Esophagus squamous epithelium (tissue), 5 donors: ENCODE measurements at regions not wholly inside any gene's neighbourhood (a gene's known extent, or its start where the extent isn't known, plus 50 kb on each side); places are given as distances from the start of the nearest gene placed in this dataset.

Experiments used
- DNase-seq: peaks from one replicate; lab custom pipeline; 2025; lab: John Stamatoyannopoulos, UW
- H3K27ac ChIP-seq, 4 donors: fragments of 200-600 bp; sonication (generic); one replicate each; pipeline ENCODE4 v1.5.1; 2016 to 2019; ENCODE audit warnings: mild to moderate bottlenecking in 1 of 4
- H3K27me3 ChIP-seq, 4 donors: fragments of 200-600 bp; sonication (generic); 1 replicate in 3 of 4; 2 replicates in 1 of 4; pipeline versions ENCODE4 v1.5.1 to v1.6.0; 2017 to 2021; ENCODE audit warnings: antibody characterized with exemption in 1 of 4
- H3K36me3 ChIP-seq, 3 donors: fragments of 200-600 bp; sonication (generic); one replicate each; pipeline ENCODE4 v1.5.1; 2016 to 2019
- H3K4me1 ChIP-seq, 3 donors: fragments of 200-600 bp; sonication (generic); one replicate each; pipeline ENCODE4 v1.5.1; 2017 to 2019
- H3K4me3 ChIP-seq, 4 donors: fragments of 200-600 bp; sonication (generic); 1 replicate in 3 of 4; 2 replicates in 1 of 4; pipeline ENCODE4 v1.5.1; 2016 to 2019; ENCODE audit warnings: mild to moderate bottlenecking in 2 of 4, moderate library complexity in 1 of 4
- H3K9me3 ChIP-seq, 3 donors: fragments of 200-600 bp; sonication (generic); one replicate each; pipeline ENCODE4 v1.5.1; 2016 to 2019
- CTCF ChIP-seq, 6 experiments: fragments of 450-650 bp in 4 of 6; fragments of 200-600 bp in 2 of 6; sonication (generic) in 2 of 6; IDR thresholded peaks; one replicate each; pipeline ENCODE4 v1.5.1; 2016 to 2019; ENCODE audit warnings: antibody characterized with exemption in 6 of 6, mild to moderate bottlenecking in 4 of 6, moderate library complexity in 4 of 6
- POLR2A ChIP-seq, 4 donors: fragments of 450-650 bp; IDR thresholded peaks; one replicate each; pipeline ENCODE4 v1.6.1; 2017; ENCODE audit warnings: antibody characterized with exemption in 4 of 4, mild to moderate bottlenecking in 4 of 4, moderate library complexity in 3 of 4
- WGBS, 2 donors: methylation state at CpG; one replicate each; pipeline ENCODE4 v1.1.5; 2018; 5-methylcytosine and 5-hydroxymethylcytosine counted together
- intact Hi-C: fragments of 100-400 bp; cut with DNase I; formaldehyde crosslinking; loops from one replicate; pipeline ENCODE4 v1.15.0; 2022
- donor health status: DM: yes; HTN: yes; CAD: no.

DNA sequence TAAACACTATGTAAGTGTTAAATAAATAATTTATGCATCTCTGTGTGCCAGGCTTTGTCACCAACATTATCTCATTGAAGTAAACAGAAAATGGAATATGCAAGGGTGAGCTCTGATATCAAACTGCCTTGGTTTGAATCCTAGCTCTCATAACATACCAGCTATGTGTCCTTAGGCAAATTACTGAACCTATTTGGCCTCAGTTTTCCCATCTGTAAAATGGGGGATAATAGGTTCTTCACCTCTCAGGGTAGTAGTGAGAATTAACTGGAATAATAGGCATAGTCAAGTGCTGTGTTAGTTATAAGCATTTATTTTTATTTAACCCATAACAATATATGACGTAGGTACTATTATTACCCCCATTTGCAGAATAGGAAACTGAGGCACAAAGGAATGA is 190.8 kb upstream of the SRRM4 start:
- H3K4me3 ChIP-seq = no peak overlapping the region
- no peak for DNase-seq
- peaks cover 0 to 4% (median 0%) of the 10 kb centered on the region in 3 donors for H3K9me3 ChIP-seq
- no peaks in the 10 kb centered on the region for H3K36me3 ChIP-seq
- TF ChIP-seq POLR2A (IDR thresholded peaks at IDR 0.05) (no peak), CTCF (IDR thresholded peaks at IDR 0.05) (no peak)
- H3K4me1 ChIP-seq = no peaks in the 10 kb centered on the region
- 83 to 87% methylated on average over 1 of the region's 1 CpG for WGBS, 2 donors
- no peak overlapping the region for H3K27ac ChIP-seq
- intact Hi-C loops = no loop called here
- H3K27me3 ChIP-seq = no peaks in the 10 kb centered on the region

- Histone ChIP-seq H3K9me3 (peaks cover 0 to 4% (median 0%) of the 10 kb centered on the region in 3 donors), H3K27me3 (no peaks in the 10 kb centered on the region), H3K36me3 (no peaks in the 10 kb centered on the region), H3K4me3 (no peak overlapping the region), H3K4me1 (no peaks in the 10 kb centered on the region), H3K27ac (no peak overlapping the region)
- WGBS, 2 donors = 19 to 23% methylated on average over 5 to 6 of the region's 6 CpGs
- intact Hi-C loops = no loop called here
- TF ChIP-seq POLR2A (IDR thresholded peaks at IDR 0.05) (no peak), CTCF (IDR thresholded peaks at IDR 0.05) (no peak)
- no peak for DNase-seq
Measured at GRCh38 chr12:118813778-118814357, 167.5 kb upstream of the SRRM4 start.

DNA sequence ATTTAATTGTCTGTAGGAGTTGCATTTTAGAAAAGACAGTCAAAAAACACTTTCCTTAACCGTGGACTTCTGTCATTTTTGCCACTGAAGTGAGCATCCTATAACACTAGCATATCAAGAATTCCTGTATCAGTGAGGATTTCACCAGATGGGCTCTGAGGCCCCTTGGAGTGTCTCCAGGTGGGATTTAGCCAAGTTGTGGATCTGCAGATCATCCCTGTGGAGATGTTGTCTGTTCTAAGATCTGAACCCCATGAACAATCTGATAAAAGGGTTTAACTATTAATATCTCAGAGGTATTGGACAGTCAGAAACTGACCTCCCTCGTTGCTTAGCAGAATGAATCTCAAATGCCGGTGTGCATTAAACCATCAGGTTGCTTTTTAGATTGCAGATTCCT is 165.0 kb upstream of the SRRM4 start:
- TF ChIP-seq CTCF (IDR thresholded peaks at IDR 0.05) (no peak), POLR2A (IDR thresholded peaks at IDR 0.05) (no peak)
- Histone ChIP-seq H3K4me3 (no peak overlapping the region), H3K9me3 (peaks cover 0 to 4% (median 0%) of the 10 kb centered on the region in 3 donors), H3K27ac (no peak overlapping the region), H3K36me3 (no peaks in the 10 kb centered on the region), H3K27me3 (no peaks in the 10 kb centered on the region), H3K4me1 (no peaks in the 10 kb centered on the region)
- WGBS, 2 donors = 49 to 54% methylated on average over 3 of the region's 3 CpGs
- no peak for DNase-seq
- intact Hi-C loops = no loop called here

DNA sequence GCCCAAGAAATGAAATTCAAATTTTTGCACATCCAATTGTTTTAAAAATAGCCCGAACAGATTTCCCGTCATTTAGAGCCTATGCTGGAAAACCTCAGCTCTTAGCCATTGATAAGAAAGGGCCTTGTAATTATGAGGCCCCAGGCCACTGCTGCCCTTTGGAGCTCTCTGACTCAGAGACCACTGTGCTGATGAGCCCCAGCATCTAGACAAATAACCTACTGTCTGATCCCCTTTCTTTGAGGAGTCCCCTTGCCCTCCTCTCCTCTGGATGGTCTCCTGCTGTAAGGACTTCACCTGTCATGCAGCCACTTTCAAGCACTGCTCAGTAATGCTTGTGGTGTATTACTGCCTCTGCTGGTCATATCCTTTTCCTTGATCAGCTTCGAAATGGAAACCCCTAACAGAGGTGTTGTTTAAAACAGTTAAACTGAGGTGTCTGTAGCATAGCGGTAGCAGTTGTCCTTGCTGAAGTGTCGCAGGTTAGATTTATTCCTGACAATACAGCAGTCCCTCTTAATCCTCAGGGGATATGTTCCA is 159.9 kb upstream of the SRRM4 start:
- H3K27me3 ChIP-seq = no peaks in the 10 kb centered on the region
- WGBS, 2 donors = 72 to 73% methylated on average over 5 of the region's 5 CpGs
- no peaks in the 10 kb centered on the region for H3K4me1 ChIP-seq
- DNase-seq = no peak
- H3K4me3 ChIP-seq = no peak overlapping the region
- intact Hi-C loops = no loop called here
- no peak for TF ChIP-seq POLR2A (IDR thresholded peaks at IDR 0.05)
- no peak for TF ChIP-seq CTCF (IDR thresholded peaks at IDR 0.05)
- H3K9me3 ChIP-seq = peaks cover 0 to 5% (median 0%) of the 10 kb centered on the region in 3 donors
- H3K36me3 ChIP-seq = no peaks in the 10 kb centered on the region
- no peak overlapping the region for H3K27ac ChIP-seq

DNA sequence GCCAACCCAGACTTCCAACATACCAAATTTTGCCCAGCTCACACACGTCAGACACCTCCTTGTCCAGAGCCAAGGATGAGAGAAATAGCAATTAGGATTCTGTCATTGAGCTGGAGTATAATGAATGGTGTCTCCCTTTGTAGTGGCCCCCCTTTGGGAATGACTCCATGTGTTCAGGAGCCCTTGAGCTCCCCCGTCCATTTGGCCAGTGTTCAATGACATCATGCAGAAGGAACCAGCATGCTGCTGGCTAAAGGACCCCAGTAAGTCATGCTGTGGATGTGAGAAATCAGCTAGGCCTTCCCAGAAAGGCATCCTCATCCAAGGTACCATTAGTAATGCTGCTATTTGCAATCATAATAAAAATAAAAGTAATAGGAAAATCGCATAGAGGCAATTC is 158.8 kb upstream of the SRRM4 start:
- 62 to 74% methylated on average over 3 of the region's 3 CpGs for WGBS, 2 donors
- no peak for TF ChIP-seq POLR2A (IDR thresholded peaks at IDR 0.05)
- TF ChIP-seq CTCF (IDR thresholded peaks at IDR 0.05) = no peak
- DNase-seq = no peak
- H3K4me3 ChIP-seq = no peak overlapping the region
- no peaks in the 10 kb centered on the region for H3K27me3 ChIP-seq
- intact Hi-C loops = no loop called here
- peaks cover 0 to 13% (median 0%) of the 10 kb centered on the region in 3 donors for H3K9me3 ChIP-seq
- no peaks in the 10 kb centered on the region for H3K4me1 ChIP-seq
- no peak overlapping the region for H3K27ac ChIP-seq
- no peaks in the 10 kb centered on the region for H3K36me3 ChIP-seq
